ENCODE measurements at regions not wholly inside any gene's neighbourhood (a gene's known extent, or its start where the extent isn't known, plus 50 kb on each side); places are given as distances from the start of the nearest gene placed in this dataset.
"Not testable (repeated sequence)": the region's sequence is repeated elsewhere in the genome, so short reads cannot be mapped to it uniquely, and the experiment has no call there.

DNA sequence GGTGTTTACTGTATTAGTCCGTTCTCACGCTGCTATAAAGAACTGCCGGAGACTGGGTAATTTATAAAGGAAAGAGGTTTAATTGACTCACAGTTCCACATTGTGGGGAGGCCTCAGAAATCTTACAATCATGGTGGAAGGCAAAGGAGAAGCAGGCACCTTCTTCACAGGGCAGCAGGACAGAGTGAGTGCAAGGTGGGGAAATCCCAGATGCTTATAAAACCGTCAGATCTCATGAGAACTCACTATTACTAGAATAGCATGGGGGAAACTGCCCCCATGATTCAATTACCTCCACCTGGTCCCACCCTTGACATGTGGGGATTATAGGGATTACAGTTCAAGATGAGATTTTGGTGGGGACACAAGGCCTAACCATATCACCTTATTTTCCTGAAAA lies 60.1 kb upstream of the IFNGR1 start:
- in situ Hi-C loops (cut with MboI; ENCODE audit: low sequenced_read_pairs) = not testable (repeated sequence)

DNA sequence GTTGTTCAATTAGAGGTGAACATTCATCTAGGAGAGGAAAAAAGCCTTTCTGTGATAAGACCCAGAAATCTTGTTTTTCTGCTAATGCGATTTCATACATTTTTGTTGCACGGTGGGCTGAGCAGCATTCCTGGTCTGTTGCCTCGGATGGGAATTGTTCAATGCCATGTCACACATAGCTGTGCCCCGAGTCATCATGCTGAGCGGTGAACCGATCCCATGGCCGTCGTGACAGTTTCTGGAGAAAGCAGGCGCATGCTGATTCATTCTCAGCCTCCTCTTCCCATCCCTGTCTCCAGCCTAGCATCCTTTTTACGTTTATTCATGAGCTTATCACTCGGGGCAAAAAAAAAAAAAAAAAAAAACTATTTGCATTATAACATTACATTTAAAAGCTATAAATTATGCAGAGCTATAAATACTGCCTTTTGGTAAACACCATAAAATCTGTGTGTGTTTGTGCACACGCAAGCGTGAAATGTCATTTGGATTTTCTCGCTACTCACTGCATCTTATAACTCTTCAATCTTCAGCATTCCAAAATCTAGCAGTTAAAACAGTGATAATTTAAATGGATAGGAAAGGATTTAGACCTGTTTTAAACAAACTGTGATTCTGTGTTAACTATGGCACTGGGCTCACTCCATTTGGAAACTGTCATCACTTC lies 58.9 kb upstream of the IFNGR1 start:
- in situ Hi-C loops (cut with MboI; ENCODE audit: low sequenced_read_pairs) = no loop called here

DNA sequence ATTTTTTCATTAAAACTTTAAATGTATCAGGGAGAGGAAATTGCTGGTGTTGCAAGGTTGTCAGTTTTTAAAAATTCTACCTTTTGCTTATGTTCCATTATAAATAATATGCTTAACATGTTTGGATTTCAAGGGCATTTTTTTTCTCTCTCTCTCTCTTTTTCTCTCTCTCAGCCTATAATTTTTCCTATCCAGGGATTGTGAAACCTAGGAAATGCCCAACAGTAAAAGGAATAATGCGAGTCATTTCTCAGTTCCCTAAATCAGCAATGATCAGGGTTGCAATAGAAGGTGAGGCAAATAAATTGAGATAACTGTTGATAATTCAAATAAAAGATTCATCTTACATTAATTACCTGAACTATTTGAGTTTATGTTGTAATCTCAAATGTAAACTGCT lies 53.2 kb upstream of the IFNGR1 start:
- in situ Hi-C loops (cut with MboI; ENCODE audit: low sequenced_read_pairs) = loop anchor here (25.0 kb wide), 1 partner anchor 365 kb away; no protein-coding TSS in a partner anchor

DNA sequence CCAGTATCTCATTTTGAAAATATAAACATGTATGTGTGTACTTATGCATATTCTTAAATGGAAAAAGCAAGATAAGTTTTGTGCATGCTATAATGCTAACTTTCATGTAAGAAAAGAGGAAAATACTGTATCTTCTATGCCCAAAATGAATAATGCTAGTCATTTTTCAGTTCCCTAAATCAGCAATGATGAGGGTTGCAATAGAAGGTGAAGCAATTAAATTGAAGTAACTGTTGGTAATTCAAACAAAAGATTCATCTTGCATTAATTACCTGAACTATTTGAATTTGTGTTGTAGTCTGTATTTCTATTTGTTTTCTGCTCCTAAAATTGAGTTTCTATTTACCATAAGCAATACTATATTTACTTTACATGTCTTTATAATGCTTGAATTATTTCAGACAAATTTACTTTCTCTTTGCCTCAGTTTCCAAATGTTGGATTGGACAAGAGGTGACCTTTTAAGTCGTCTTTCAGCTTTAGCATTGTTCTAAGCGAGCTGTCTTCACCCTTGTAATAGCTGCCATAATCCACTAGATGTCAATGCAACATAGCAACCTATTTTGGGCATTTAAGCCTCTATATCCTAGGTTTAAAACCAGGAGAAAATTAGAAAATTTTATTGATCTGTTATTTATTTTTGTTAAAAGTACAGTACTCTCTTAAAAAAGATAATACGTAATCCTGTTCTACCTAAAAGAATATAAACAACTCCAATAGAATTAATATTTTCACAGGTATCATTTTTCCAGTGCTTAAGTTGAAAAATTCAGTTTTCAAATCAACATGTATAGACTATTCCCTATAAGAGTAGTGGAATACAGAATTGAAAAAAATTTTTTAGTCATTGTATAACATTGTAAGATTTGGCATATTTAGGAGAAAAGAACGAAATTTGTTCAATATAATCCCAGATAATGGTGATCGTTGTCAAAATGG lies 52.3 kb upstream of the IFNGR1 start:
- in situ Hi-C loops (cut with MboI; ENCODE audit: low sequenced_read_pairs) = loop anchor here (25.0 kb wide), 1 partner anchor 366 kb away; no protein-coding TSS in a partner anchor

GRCh38 chr6:137269803-137270202 lies 50.6 kb upstream of the IFNGR1 start:
- in situ Hi-C loops (cut with MboI; ENCODE audit: low sequenced_read_pairs) = loop anchor here (5.0 to 25.0 kb wide), 2 partner anchors 42 to 367 kb away; no protein-coding TSS in a partner anchor

DNA sequence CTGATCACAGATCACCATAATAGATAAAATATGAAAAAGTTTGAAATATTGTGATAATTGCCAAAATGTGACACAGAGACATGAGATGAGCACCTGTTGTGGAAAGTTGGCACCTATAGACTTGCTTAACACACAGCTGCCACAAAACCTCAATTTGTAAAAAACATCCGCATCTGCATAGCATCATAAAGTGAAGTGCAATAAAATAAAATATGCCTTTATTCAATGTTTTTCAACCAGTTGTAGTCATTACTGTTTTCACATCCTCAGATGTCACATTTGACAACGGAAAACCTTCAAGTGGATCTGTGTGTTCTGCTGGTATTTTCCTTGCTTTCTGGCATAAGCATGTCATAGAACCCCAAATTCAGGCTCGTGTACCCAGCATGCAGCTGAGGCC lies 50.2 kb upstream of the IFNGR1 start:
- in situ Hi-C loops (cut with MboI; ENCODE audit: low sequenced_read_pairs) = loop anchor here (5.0 to 25.0 kb wide), 2 partner anchors 43 to 368 kb away; no protein-coding TSS in a partner anchor
